ENCODE measurements at regions not wholly inside any gene's neighbourhood (a gene's known extent, or its start where the extent isn't known, plus 50 kb on each side); places are given as distances from the start of the nearest gene placed in this dataset.

GRCh38 chr12:53844994-53845844, 93.4 kb upstream of the HOXC13 start:
- no peaks in the 10 kb centered on the region for H4K20me1 ChIP-seq (ENCODE audit: control insufficient read depth, insufficient read depth, low read length, poor library complexity, severe bottlenecking)
- Mint-ChIP-seq H3K27me3 (peaks cover 40% of the 10 kb centered on the region), H3K9me3 (ENCODE audit: insufficient read depth) (no peaks in the 10 kb centered on the region), H3K27ac (no peak overlapping the region), H3K4me3 (no peak overlapping the region), H3K4me1 (no peaks in the 10 kb centered on the region)
- H3K79me2 ChIP-seq (ENCODE audit: control insufficient read depth, insufficient read depth, low read length) = no peaks in the 10 kb centered on the region
- peaks cover 0 to 22% (median 4%) of the 10 kb centered on the region in 4 experiments for H3K27me3 ChIP-seq (replicated peaks in 1 of 4; ENCODE audit: control extremely low read depth in 1 of 4, control insufficient read depth in 3 of 4, insufficient read depth in 4 of 4, low read length in 3 of 4)
- intact Hi-C loops (cut with micrococcal nuclease) = no loop called here
- ChIA-PET CTCF (no interaction called here), POLR2A (no interaction called here)
- WGBS (ENCODE audit: insufficient coverage) = 87% methylated on average over 3 of the region's 5 CpGs
- no peak overlapping the region for H3K4me2 ChIP-seq (replicated peaks; ENCODE audit: low read depth, low read length, poor library complexity, severe bottlenecking)
- H3K9me3 ChIP-seq (ENCODE audit: control extremely low read depth in 1 of 3, control insufficient read depth in 2 of 3, insufficient read depth in 1 of 3, low read length in 2 of 3) = no peaks in the 10 kb centered on the region
- DNase-seq (no peak), ATAC-seq (ENCODE audit: low read depth) (no peak)
- no peak overlapping the region for H3K9ac ChIP-seq (ENCODE audit: low read length)
- no peak overlapping the region for H2AFZ ChIP-seq (ENCODE audit: insufficient read depth, low read depth, low read length, poor library complexity, severe bottlenecking)
- no peak for TF ChIP-seq CTCF (IDR thresholded peaks at IDR 0.05)
- no peak for TF ChIP-seq EZH2 (IDR thresholded peaks at IDR 0.05; ENCODE audit: borderline replicate concordance, insufficient read depth, low read depth, low read length, poor library complexity, severe bottlenecking)
- H3K27ac ChIP-seq (ENCODE audit: low read length in 2 of 2) = no peak overlapping the region
- no peak overlapping the region for H3K4me3 ChIP-seq (ENCODE audit: control extremely low read depth in 1 of 5, extremely low read depth in 1 of 5, insufficient read depth in 1 of 5, low read depth in 2 of 5, low read length in 4 of 5)
- no peaks in the 10 kb centered on the region for H3K4me1 ChIP-seq (ENCODE audit: control insufficient read depth in 2 of 2, insufficient read depth in 2 of 2, low read length in 2 of 2)
- H3K36me3 ChIP-seq (replicated peaks in 1 of 2; ENCODE audit: control extremely low read depth in 1 of 2, control insufficient read depth in 1 of 2, extremely low read depth in 1 of 2, insufficient read depth in 2 of 2, low read length in 1 of 2) = no peaks in the 10 kb centered on the region

GRCh38 chr12:53845932-53846331, 92.7 kb upstream of the HOXC13 start:
- Histone ChIP-seq H3K27ac (ENCODE audit: low read length in 2 of 2) (no peak overlapping the region), H3K4me3 (ENCODE audit: control extremely low read depth in 1 of 5, extremely low read depth in 1 of 5, insufficient read depth in 1 of 5, low read depth in 2 of 5, low read length in 4 of 5) (no peak overlapping the region), H3K36me3 (replicated peaks in 1 of 2; ENCODE audit: control extremely low read depth in 1 of 2, control insufficient read depth in 1 of 2, extremely low read depth in 1 of 2, insufficient read depth in 2 of 2, low read length in 1 of 2) (no peaks in the 10 kb centered on the region), H3K4me2 (replicated peaks; ENCODE audit: low read depth, low read length, poor library complexity, severe bottlenecking) (no peak overlapping the region), H3K27me3 (replicated peaks in 1 of 4; ENCODE audit: control extremely low read depth in 1 of 4, control insufficient read depth in 3 of 4, insufficient read depth in 4 of 4, low read length in 3 of 4) (peaks cover 0 to 24% (median 4%) of the 10 kb centered on the region in 4 experiments), H3K4me1 (ENCODE audit: control insufficient read depth in 2 of 2, insufficient read depth in 2 of 2, low read length in 2 of 2) (no peaks in the 10 kb centered on the region), H3K9ac (ENCODE audit: low read length) (no peak overlapping the region), H3K9me3 (ENCODE audit: control extremely low read depth in 1 of 3, control insufficient read depth in 2 of 3, insufficient read depth in 1 of 3, low read length in 2 of 3) (no peaks in the 10 kb centered on the region), H4K20me1 (ENCODE audit: control insufficient read depth, insufficient read depth, low read length, poor library complexity, severe bottlenecking) (no peaks in the 10 kb centered on the region), H2AFZ (ENCODE audit: insufficient read depth, low read depth, low read length, poor library complexity, severe bottlenecking) (no peak overlapping the region), H3K79me2 (ENCODE audit: control insufficient read depth, insufficient read depth, low read length) (no peaks in the 10 kb centered on the region)
- intact Hi-C loops (cut with micrococcal nuclease) = no loop called here
- ChIA-PET POLR2A (no interaction called here), CTCF (no interaction called here)
- WGBS (ENCODE audit: insufficient coverage) = 79% methylated on average over 3 of the region's 5 CpGs
- H3K27ac Mint-ChIP-seq = no peak overlapping the region
- ATAC-seq (ENCODE audit: low read depth) (no peak), DNase-seq (no peak)
- H3K4me3 Mint-ChIP-seq = no peak overlapping the region
- peaks cover 34% of the 10 kb centered on the region for H3K27me3 Mint-ChIP-seq
- H3K9me3 Mint-ChIP-seq (ENCODE audit: insufficient read depth) = no peaks in the 10 kb centered on the region
- no peaks in the 10 kb centered on the region for H3K4me1 Mint-ChIP-seq
- TF ChIP-seq EZH2 (IDR thresholded peaks at IDR 0.05; ENCODE audit: borderline replicate concordance, insufficient read depth, low read depth, low read length, poor library complexity, severe bottlenecking) (no peak), CTCF (IDR thresholded peaks at IDR 0.05) (no peak)
